ENCODE measurements at regions not wholly inside any gene's neighbourhood (a gene's known extent, or its start where the extent isn't known, plus 50 kb on each side); places are given as distances from the start of the nearest gene placed in this dataset.

- peaks cover 47% of the 10 kb centered on the region for H3K27me3 Mint-ChIP-seq
Observed at GRCh38 chr3:184503647-184504046, 57.9 kb upstream of the EPHB3 start.

GRCh38 chr3:184505076-184505878 lies 56.3 kb upstream of the EPHB3 start:
- ChIA-PET CTCF (interaction anchor here (0.9 to 1.0 kb wide), 2 partner anchors 8 to 36 kb away, joined by 3 to 4 read pairs; no protein-coding TSS in a partner anchor), POLR2A (interaction anchor here (0.5 kb wide), 1 partner anchor 9 kb away, joined by 3 read pairs; no protein-coding TSS in a partner anchor)
- Mint-ChIP-seq H3K27ac (no peak overlapping the region), H3K4me3 (no peak overlapping the region), H3K27me3 (peaks cover 42% of the 10 kb centered on the region), H3K36me3 (ENCODE audit: low read depth) (no peaks in the 10 kb centered on the region), H3K9me3 (peaks cover 3% of the 10 kb centered on the region), H3K4me1 (no peaks in the 10 kb centered on the region)
- no peak for DNase-seq

More at GRCh38 chr3:184503647-184504046, 57.9 kb upstream of the EPHB3 start:
- ChIA-PET POLR2A (no interaction called here), CTCF (interaction anchor here (0.6 to 0.8 kb wide), 3 partner anchors 117 to 725 kb away, joined by 3 to 4 read pairs (median 3); no protein-coding TSS in a partner anchor)
- Mint-ChIP-seq H3K9me3 (peaks cover 3% of the 10 kb centered on the region), H3K36me3 (ENCODE audit: low read depth) (no peaks in the 10 kb centered on the region), H3K27ac (no peak overlapping the region), H3K4me3 (no peak overlapping the region), H3K4me1 (no peaks in the 10 kb centered on the region)
- no peak for DNase-seq

DNA sequence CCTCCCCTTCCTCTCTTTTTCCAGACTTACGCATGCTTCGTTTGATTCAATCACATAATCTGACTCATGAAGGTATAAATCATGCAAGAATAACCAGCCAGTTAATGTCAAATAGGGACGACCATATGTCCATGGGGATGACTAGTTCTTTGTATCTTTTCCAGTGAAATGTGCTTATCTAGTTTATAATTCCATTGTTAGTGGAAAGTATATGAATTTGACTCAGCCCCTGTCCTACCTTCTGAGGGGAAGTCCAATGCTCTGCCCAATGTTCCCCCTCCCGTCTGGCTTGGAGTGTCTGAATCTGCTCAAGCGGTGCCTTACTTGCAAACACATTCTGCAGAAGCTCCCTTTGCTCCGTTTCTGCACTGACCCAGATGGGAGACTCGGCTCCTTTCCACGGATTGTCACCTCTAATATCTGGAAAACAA lies 55.0 kb upstream of the EPHB3 start:
- Mint-ChIP-seq H3K9me3 (peaks cover 3% of the 10 kb centered on the region), H3K27ac (no peak overlapping the region), H3K4me3 (no peak overlapping the region), H3K27me3 (peaks cover 51% of the 10 kb centered on the region), H3K4me1 (no peaks in the 10 kb centered on the region), H3K36me3 (ENCODE audit: low read depth) (no peaks in the 10 kb centered on the region)
- no peak for DNase-seq
- ChIA-PET POLR2A (no interaction called here), CTCF (interaction anchor here (1.0 kb wide), 1 partner anchor 35 kb away, joined by 3 read pairs; no protein-coding TSS in a partner anchor)

- no peak overlapping the region for H3K27ac Mint-ChIP-seq
- H3K9me3 Mint-ChIP-seq: no peaks in the 10 kb centered on the region
- H3K4me3 Mint-ChIP-seq: no peak overlapping the region
- no peaks in the 10 kb centered on the region for H3K36me3 Mint-ChIP-seq (ENCODE audit: low read depth)
- H3K27me3 Mint-ChIP-seq: peaks cover 61% of the 10 kb centered on the region
- POLR2A ChIA-PET: no interaction called here
- peaks cover 8% of the 10 kb centered on the region for H3K4me1 Mint-ChIP-seq
- CTCF ChIA-PET: interaction anchor here (1.1 kb wide), 1 partner anchor 137 kb away, joined by 3 read pairs; no protein-coding TSS in a partner anchor
- DNase-seq: no peak
Observed at GRCh38 chr3:184508938-184509337, 52.6 kb upstream of the EPHB3 start.

DNA sequence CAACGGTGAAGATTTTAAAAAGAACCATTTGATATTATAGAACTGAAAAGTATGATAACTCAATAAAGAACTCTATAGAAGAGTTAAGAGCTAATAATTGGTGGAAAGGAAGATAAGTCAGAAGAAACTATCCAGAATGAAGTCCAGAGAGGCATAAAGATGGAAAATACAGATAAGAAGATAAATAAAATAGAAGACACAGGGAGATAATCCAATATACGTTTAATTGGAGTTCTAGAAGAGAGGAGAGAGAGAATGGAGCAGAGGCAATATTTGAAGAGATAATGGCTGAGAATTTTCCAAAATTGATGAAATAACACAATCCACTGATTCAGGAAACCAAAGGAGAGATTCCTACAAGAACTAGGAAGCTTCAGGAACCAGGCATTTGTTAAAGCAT lies 49.8 kb upstream of the EPHB3 start:
- no peak for DNase-seq
- CTCF ChIA-PET: interaction anchor here (0.8 to 1.1 kb wide), 2 partner anchors 14 to 140 kb away, joined by 3 read pairs; no protein-coding TSS in a partner anchor
- peaks cover 12% of the 10 kb centered on the region for H3K4me1 Mint-ChIP-seq
- POLR2A ChIA-PET: interaction anchor here (0.6 kb wide), 1 partner anchor 196 kb away, joined by 3 read pairs; no protein-coding TSS in a partner anchor
- no peak overlapping the region for H3K27ac Mint-ChIP-seq
- H3K27me3 Mint-ChIP-seq: peaks cover 53% of the 10 kb centered on the region
- no peaks in the 10 kb centered on the region for H3K36me3 Mint-ChIP-seq (ENCODE audit: low read depth)
- no peak overlapping the region for H3K4me3 Mint-ChIP-seq
- H3K9me3 Mint-ChIP-seq: no peaks in the 10 kb centered on the region
